ENCODE measurements at regions not wholly inside any gene's neighbourhood (a gene's known extent, or its start where the extent isn't known, plus 50 kb on each side); places are given as distances from the start of the nearest gene placed in this dataset.

DNA sequence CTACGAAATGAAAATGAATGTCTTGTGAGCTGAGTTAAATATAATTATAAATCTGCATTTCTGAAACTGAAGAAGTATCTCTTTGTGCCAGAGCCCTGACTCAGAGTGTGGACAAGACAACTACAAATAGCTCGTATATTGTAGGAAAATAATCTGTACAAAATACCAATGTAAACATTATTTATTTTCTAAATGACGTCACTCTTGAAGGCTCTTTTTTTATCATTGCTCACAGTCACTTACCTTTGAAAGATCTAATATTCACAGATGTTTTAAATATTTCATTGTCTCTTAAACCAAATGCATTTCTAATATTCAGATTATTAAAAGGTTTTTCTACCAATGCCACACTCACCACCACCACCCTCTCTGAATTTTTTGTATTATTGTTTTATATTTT is 226.1 kb downstream of the SLCO4C1 start:
- Histone ChIP-seq H4K91ac (replicated peaks; ENCODE audit: insufficient read length, low read length) (no peak overlapping the region), H2BK12ac (ENCODE audit: low read depth, low read length) (no peak overlapping the region), H3K9me3 (ENCODE audit: insufficient read depth in 2 of 2, low read depth in 1 of 2, low read length in 1 of 2) (no peaks in the 10 kb centered on the region), H3K4me2 (ENCODE audit: insufficient read depth in 1 of 2, low read depth in 2 of 2, low read length in 2 of 2) (no peak overlapping the region), H3K14ac (ENCODE audit: insufficient read length) (no peak overlapping the region), H2BK15ac (ENCODE audit: low read length) (no peak overlapping the region), H2BK120ac (replicated peaks; ENCODE audit: low read depth, low read length) (no peak overlapping the region), H2AFZ (ENCODE audit: low read length) (no peak overlapping the region), H3K56ac (replicated peaks; ENCODE audit: insufficient read length, low read depth, low read length) (no peak overlapping the region), H4K20me1 (replicated peaks in 1 of 2; ENCODE audit: control insufficient read depth in 1 of 2, insufficient read depth in 2 of 2, low read length in 2 of 2) (no peaks in the 10 kb centered on the region), H3K27me3 (replicated peaks in 1 of 4; ENCODE audit: control insufficient read depth in 3 of 4, extremely low read depth in 1 of 4, insufficient read depth in 3 of 4, low read length in 3 of 4) (no peaks in the 10 kb centered on the region), H3K36me3 (ENCODE audit: control insufficient read depth in 2 of 4, insufficient read depth in 4 of 4, low read length in 3 of 4) (no peaks in the 10 kb centered on the region), H3K4ac (replicated peaks; ENCODE audit: insufficient read length, low read depth, low read length) (no peak overlapping the region), H3K23ac (ENCODE audit: insufficient read length) (no peak overlapping the region), H2BK5ac (ENCODE audit: low read depth, low read length) (no peak overlapping the region), H4K5ac (ENCODE audit: insufficient read length, low read depth, low read length) (no peak overlapping the region), H3K4me1 (replicated peaks in 1 of 4; ENCODE audit: control insufficient read depth in 3 of 4, insufficient read depth in 4 of 4, low read length in 3 of 4) (no peaks in the 10 kb centered on the region), H3K27ac (ENCODE audit: low read depth, low read length) (no peak overlapping the region), H2BK20ac (ENCODE audit: low read length) (no peak overlapping the region), H3K4me3 (ENCODE audit: extremely low read depth in 1 of 4, insufficient read depth in 2 of 4, low read depth in 3 of 4, low read length in 4 of 4) (no peak overlapping the region), H3K79me2 (ENCODE audit: control insufficient read depth in 1 of 2, insufficient read depth in 2 of 2, low read length in 2 of 2) (no peaks in the 10 kb centered on the region), H3K23me2 (ENCODE audit: low read depth, low read length) (no peaks in the 10 kb centered on the region), H3K9ac (replicated peaks in 1 of 4; ENCODE audit: extremely low read depth in 1 of 4, low read depth in 3 of 4, low read length in 3 of 4) (no peak overlapping the region), H4K8ac (ENCODE audit: extremely low read depth, insufficient read depth, low read length) (no peak overlapping the region), H3K18ac (ENCODE audit: extremely low read depth, low read length) (no peak overlapping the region), H3K79me1 (ENCODE audit: low read depth, low read length) (no peaks in the 10 kb centered on the region), H2AK5ac (ENCODE audit: low read depth, low read length) (no peak overlapping the region)
- ChIA-PET CTCF (ENCODE audit: partially characterized antibody) (interaction anchor here (0.6 to 2.0 kb wide), 2 partner anchors 8 to 127 kb away, joined by 4 to 5 read pairs; no protein-coding TSS in a partner anchor), POLR2A (ENCODE audit: partially characterized antibody) (no interaction called here)
- DNase-seq (ENCODE audit: low read depth in 1 of 2, low spot score in 2 of 2) (no peak), FAIRE-seq (no peak)
- 92% methylated on average over 3 of the region's 3 CpGs; no CpG with 5 or more reads in 1 of the 2 experiments for WGBS, 2 experiments (ENCODE audit: extremely low coverage in 1 of 2, insufficient coverage in 1 of 2, insufficient read length in 1 of 2, insufficient replicate concordance in 2 of 2, low coverage in 1 of 2, low lambda C conversion rate in 2 of 2, missing lambda C conversion rate in 1 of 2)
- no peak for TF ChIP-seq SP2 (IDR thresholded peaks at IDR 0.05; ENCODE audit: low read length)
- TF ChIP-seq PHF8 (conservative IDR thresholded peaks at IDR 0.05; ENCODE audit: low read depth, low read length) = no peak
- no peak for TF ChIP-seq RBBP5 (IDR thresholded peaks at IDR 0.05; ENCODE audit: borderline replicate concordance, low read depth, low read length)
- no peak for TF ChIP-seq TBP (IDR thresholded peaks at IDR 0.05; ENCODE audit: low read depth, low read length)
- TF ChIP-seq SUZ12 (IDR thresholded peaks at IDR 0.05; ENCODE audit: low read length) = no peak
- TF ChIP-seq YY1 (IDR thresholded peaks at IDR 0.05; ENCODE audit: low read depth, low read length) = no peak
- no peak for TF ChIP-seq POLR2AphosphoS5 (IDR thresholded peaks at IDR 0.05; ENCODE audit: low read depth, low read length)
- TF ChIP-seq CBX8 (IDR thresholded peaks at IDR 0.05; ENCODE audit: borderline replicate concordance, low read depth, low read length) = no peak
- no peak for TF ChIP-seq SP4 (IDR thresholded peaks at IDR 0.05; ENCODE audit: low read length)
- TF ChIP-seq KDM1A (IDR thresholded peaks at IDR 0.05; ENCODE audit: borderline replicate concordance, low read length) = no peak
- no peak for TF ChIP-seq BACH1 (IDR thresholded peaks at IDR 0.05; ENCODE audit: low read length)
- TF ChIP-seq, protein P1, sequence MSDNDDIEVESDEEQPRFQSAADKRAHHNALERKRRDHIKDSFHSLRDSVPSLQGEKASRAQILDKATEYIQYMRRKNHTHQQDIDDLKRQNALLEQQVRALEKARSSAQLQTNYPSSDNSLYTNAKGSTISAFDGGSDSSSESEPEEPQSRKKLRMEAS (IDR thresholded peaks at IDR 0.05) = no peak
- TF ChIP-seq NRF1 (IDR thresholded peaks at IDR 0.05; ENCODE audit: low read depth, low read length) = no peak
- no peak for TF ChIP-seq SP1 (IDR thresholded peaks at IDR 0.05; ENCODE audit: low read depth, low read length)
- TF ChIP-seq SAP30 (IDR thresholded peaks at IDR 0.05; ENCODE audit: insufficient read depth, insufficient replicate concordance, low read length) = no peak
- TF ChIP-seq EP300 (IDR thresholded peaks at IDR 0.05; ENCODE audit: borderline replicate concordance in 1 of 2, low read depth in 2 of 2, low read length in 2 of 2) = no peak

Measured in H1 (cell line).